A549 (cell line): ENCODE measurements at regions not wholly inside any gene's neighbourhood (a gene's known extent, or its start where the extent isn't known, plus 50 kb on each side); places are given as distances from the start of the nearest gene placed in this dataset.

ENCODE experiments used
- ATAC-seq, 2 experiments: fragments of 200-7000 bp in 1 of 2; fragments of >200 bp in 1 of 2; cut with Nextera tagmentation in 1 of 2; cut with Tn5 transposase in 1 of 2; 3 replicates each; pipeline versions ENCODE4 v1.8.0 to v1.9.1; 2018 to 2020; ENCODE audit warnings: mild to moderate bottlenecking in 1 of 2, moderate library complexity in 1 of 2
- CTCF ChIA-PET: fragments of 300-600 bp; sonication (Branson Sonifier 250); formaldehyde crosslinking; extraction: SDS; loops from one replicate; lab custom pipeline; 2021; ENCODE audit warnings: antibody characterized with exemption, inconsistent platforms; lab: Yijun Ruan, JAX
- POLR2A ChIA-PET: fragments of 350-600 bp; formaldehyde crosslinking; extraction: SDS; loops from one replicate; lab custom pipeline; 2021; ENCODE audit warnings: antibody characterized with exemption, inconsistent platforms; lab: Yijun Ruan, JAX
- DNase-seq, 2 experiments: peaks; one replicate each; pipeline versions ENCODE4 v3.0.0 to v3.0.0-alpha.2; 2011 to 2016; ENCODE audit warnings: low read depth in 1 of 2, low spot score in 1 of 2
- FAIRE-seq: peaks from 2 replicates; lab custom pipeline; 2011; peaks lifted over from hg19 to GRCh38; lab: Jason Lieb, UNC
- H3K27ac ChIP-seq, 2 experiments: fragments of >200 bp; sonication (Bioruptor Twin); formaldehyde crosslinking; 3 replicates each; pipeline ENCODE4 v1.5.1; 2016 to 2017
- H3K4me1 ChIP-seq: fragments of >200 bp; sonication (Bioruptor Twin); formaldehyde crosslinking; 3 replicates; pipeline ENCODE4 v1.6.1; 2016
- H3K4me2 ChIP-seq: fragments of >200 bp; sonication (Bioruptor Twin); formaldehyde crosslinking; 3 replicates; pipeline ENCODE4 v1.6.1; 2016
- H3K4me3 ChIP-seq: fragments of >200 bp; sonication (Bioruptor Twin); formaldehyde crosslinking; 3 replicates; pipeline ENCODE4 v1.5.1; 2016
- H3K9me3 ChIP-seq: fragments of >200 bp; sonication (Bioruptor Twin); formaldehyde crosslinking; 3 replicates; pipeline ENCODE4 v1.6.1; 2016
- CBX2 ChIP-seq: fragments of 200-600 bp; sonication (generic); IDR thresholded peaks from 2 replicates; pipeline ENCODE4 v1.6.1; 2016; ENCODE audit warnings: low read depth, mild to moderate bottlenecking, borderline replicate concordance
- CBX8 ChIP-seq: fragments of 200-600 bp; sonication (generic); IDR thresholded peaks from 2 replicates; pipeline ENCODE4 v1.6.1; 2016
- CEBPB ChIP-seq, 2 experiments: fragments of >200 bp in 1 of 2; sonication (Bioruptor Twin) in 1 of 2; formaldehyde crosslinking in 1 of 2; IDR thresholded peaks; 2 replicates each; pipeline ENCODE4 v1.6.1; 2012 to 2016
- CHD2 ChIP-seq: fragments of 150-350 bp; IDR thresholded peaks from 2 replicates; pipeline ENCODE4 v1.6.1; 2014; ENCODE audit warnings: low read length; ENCODE audit not compliant: partially characterized antibody
- EP300 ChIP-seq, 2 experiments: fragments of >200 bp; sonication (Bioruptor Twin); formaldehyde crosslinking; IDR thresholded peaks; 2 replicates in 1 of 2; 3 replicates in 1 of 2; pipeline ENCODE4 v1.6.1; 2016 to 2017
- FOXS1 ChIP-seq: fragments of 250-450 bp; sonication (Bioruptor Pico); IDR thresholded peaks from 2 replicates; pipeline ENCODE4 v1.5.0; 2020; ENCODE audit warnings: mild to moderate bottlenecking, moderate library complexity
- HDAC2 ChIP-seq: fragments of 200-600 bp; sonication (generic); IDR thresholded peaks from 2 replicates; pipeline ENCODE4 v1.6.1; 2016
- HES2 ChIP-seq: fragments of >200 bp; sonication (Bioruptor Twin); formaldehyde crosslinking; IDR thresholded peaks from 2 replicates; pipeline ENCODE4 v1.6.1; 2016
- HEYL ChIP-seq: fragments of 250-450 bp; sonication (Bioruptor Pico); IDR thresholded peaks from 2 replicates; pipeline ENCODE4 v1.8.0; 2021; ENCODE audit warnings: mild to moderate bottlenecking, moderate library complexity
- HOXA7 ChIP-seq: fragments of 250-450 bp; sonication (Bioruptor Pico); IDR thresholded peaks from 2 replicates; pipeline ENCODE4 v1.5.0; 2020; ENCODE audit warnings: mild to moderate bottlenecking, moderate library complexity
- JUN ChIP-seq, 2 experiments: fragments of >200 bp; sonication (Bioruptor Twin); formaldehyde crosslinking; IDR thresholded peaks; 2 replicates in 1 of 2; 3 replicates in 1 of 2; pipeline ENCODE4 v1.6.1; 2016 to 2017
- KDM5A ChIP-seq: fragments of 200-600 bp; sonication (generic); IDR thresholded peaks from 2 replicates; pipeline ENCODE4 v1.6.1; 2016; ENCODE audit warnings: antibody characterized with exemption, mild to moderate bottlenecking
- NFE2L2 ChIP-seq: fragments of 150-350 bp; conservative IDR thresholded peaks from 2 replicates; pipeline ENCODE4 v1.6.1; 2014; ENCODE audit warnings: low read length
- PHF8 ChIP-seq: fragments of 200-600 bp; sonication (generic); IDR thresholded peaks from 2 replicates; pipeline ENCODE4 v1.6.1; 2016; ENCODE audit warnings: low read depth, mild to moderate bottlenecking, antibody characterized with exemption, moderate library complexity, borderline replicate concordance
- POLR2AphosphoS2 ChIP-seq: conservative IDR thresholded peaks from 2 replicates; pipeline ENCODE4 v1.6.1; 2012; ENCODE audit warnings: low read length, improper control_type of control experiment, inconsistent platforms
- RARB ChIP-seq: fragments of 250-450 bp; sonication (Bioruptor Pico); IDR thresholded peaks from 2 replicates; pipeline ENCODE4 v1.8.0; 2021; ENCODE audit warnings: mild to moderate bottlenecking, moderate library complexity
- RFX5 ChIP-seq: fragments of 450-650 bp; IDR thresholded peaks from 2 replicates; pipeline ENCODE4 v1.7.1; 2014; ENCODE audit warnings: antibody characterized with exemption, mild to moderate bottlenecking, moderate library complexity
- RNF2 ChIP-seq: fragments of 200-600 bp; sonication (generic); IDR thresholded peaks from 2 replicates; pipeline ENCODE4 v1.6.1; 2016; ENCODE audit warnings: low read depth, mild to moderate bottlenecking, antibody characterized with exemption, moderate library complexity, borderline replicate concordance
- SMC3 ChIP-seq: fragments of >200 bp; sonication (Bioruptor Twin); formaldehyde crosslinking; IDR thresholded peaks from 3 replicates; pipeline ENCODE4 v1.6.1; 2018; ENCODE audit warnings: inconsistent platforms
- TFCP2L1 ChIP-seq: fragments of 250-450 bp; sonication (Bioruptor Pico); IDR thresholded peaks from 2 replicates; pipeline ENCODE4 v1.5.0; 2021; ENCODE audit warnings: mild to moderate bottlenecking
- ZFP36 ChIP-seq: fragments of 450-650 bp; IDR thresholded peaks from 2 replicates; pipeline ENCODE4 v1.6.1; 2014; ENCODE audit warnings: borderline replicate concordance; ENCODE audit not compliant: partially characterized antibody
- ZSCAN20 ChIP-seq: fragments of 250-450 bp; sonication (Bioruptor Pico); IDR thresholded peaks from 2 replicates; pipeline ENCODE4 v1.8.0; 2022; ENCODE audit warnings: mild to moderate bottlenecking, moderate library complexity
- WGBS: methylation state at CpG from one replicate; pipeline ENCODE4 v1.1.6; 2017; ENCODE audit errors: missing lambda C conversion rate; 5-methylcytosine and 5-hydroxymethylcytosine counted together
- TF ChIP-seq, protein P1 (sequence below): IDR thresholded peaks from 2 replicates; pipeline ENCODE4 v1.6.1; 2012
- TF ChIP-seq, protein P2 (sequence below): fragments of 250-450 bp; sonication (Bioruptor Pico); IDR thresholded peaks from 2 replicates; pipeline ENCODE4 v1.5.0; 2020; ENCODE audit warnings: low read depth, mild to moderate bottlenecking, moderate library complexity
- TF ChIP-seq, protein P3 (sequence below): IDR thresholded peaks from 2 replicates; pipeline ENCODE4 v1.6.1; 2012; ENCODE audit warnings: low read depth, borderline replicate concordance

DNA sequence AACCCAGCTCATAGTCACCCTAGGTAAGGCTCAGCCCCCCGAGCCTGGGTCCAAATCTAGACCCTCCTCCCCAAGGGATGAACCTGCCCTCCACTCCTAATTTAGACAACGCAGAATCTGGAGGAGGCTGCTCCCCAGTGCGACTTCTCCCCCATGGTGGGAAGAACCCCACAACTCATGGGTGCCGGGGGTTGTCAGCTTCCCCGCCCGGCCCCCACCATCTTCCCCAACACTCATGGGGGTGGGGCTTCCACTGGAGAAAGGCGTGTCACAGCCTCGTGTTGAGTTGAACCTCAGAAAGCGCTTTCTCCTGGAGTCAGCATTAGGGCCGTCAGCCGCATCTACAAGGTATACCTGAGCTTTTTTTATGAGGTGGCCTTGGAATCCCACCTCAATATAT, 66.9 kb downstream of the IRX2 start:
- no peaks in the 10 kb centered on the region for H3K9me3 ChIP-seq
- no peaks in the 10 kb centered on the region for H3K4me1 ChIP-seq
- POLR2A ChIA-PET = no interaction called here
- no peak overlapping the region for H3K27ac ChIP-seq
- no peak overlapping the region for H3K4me2 ChIP-seq
- H3K4me3 ChIP-seq = no peak overlapping the region
- WGBS = 33% methylated on average over 7 of the region's 11 CpGs
- TF ChIP-seq CBX8 = no peak
- no peak for TF ChIP-seq RNF2
- no peak for TF ChIP-seq CEBPB (IDR thresholded peaks at IDR 0.05)
- TF ChIP-seq NFE2L2 = no peak
- no peak for TF ChIP-seq SMC3
- no peak for TF ChIP-seq RARB
- TF ChIP-seq, protein P1, sequence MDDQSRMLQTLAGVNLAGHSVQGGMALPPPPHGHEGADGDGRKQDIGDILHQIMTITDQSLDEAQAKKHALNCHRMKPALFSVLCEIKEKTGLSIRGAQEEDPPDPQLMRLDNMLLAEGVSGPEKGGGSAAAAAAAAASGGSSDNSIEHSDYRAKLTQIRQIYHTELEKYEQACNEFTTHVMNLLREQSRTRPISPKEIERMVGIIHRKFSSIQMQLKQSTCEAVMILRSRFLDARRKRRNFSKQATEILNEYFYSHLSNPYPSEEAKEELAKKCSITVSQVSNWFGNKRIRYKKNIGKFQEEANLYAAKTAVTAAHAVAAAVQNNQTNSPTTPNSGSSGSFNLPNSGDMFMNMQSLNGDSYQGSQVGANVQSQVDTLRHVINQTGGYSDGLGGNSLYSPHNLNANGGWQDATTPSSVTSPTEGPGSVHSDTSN = no peak
- no peak for TF ChIP-seq POLR2AphosphoS2
- TF ChIP-seq PHF8 = no peak
- TF ChIP-seq JUN (IDR thresholded peaks at IDR 0.05) = no peak
- TF ChIP-seq RFX5 = no peak
- TF ChIP-seq TFCP2L1 = no peak
- no peak for TF ChIP-seq ZSCAN20 (CRISPR knock-in tag)
- TF ChIP-seq HDAC2 = no peak
- no peak for TF ChIP-seq KDM5A
- TF ChIP-seq CBX2 = no peak
- TF ChIP-seq, protein P2, sequence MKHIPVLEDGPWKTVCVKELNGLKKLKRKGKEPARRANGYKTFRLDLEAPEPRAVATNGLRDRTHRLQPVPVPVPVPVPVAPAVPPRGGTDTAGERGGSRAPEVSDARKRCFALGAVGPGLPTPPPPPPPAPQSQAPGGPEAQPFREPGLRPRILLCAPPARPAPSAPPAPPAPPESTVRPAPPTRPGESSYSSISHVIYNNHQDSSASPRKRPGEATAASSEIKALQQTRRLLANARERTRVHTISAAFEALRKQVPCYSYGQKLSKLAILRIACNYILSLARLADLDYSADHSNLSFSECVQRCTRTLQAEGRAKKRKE (CRISPR knock-in tag) = no peak
- TF ChIP-seq, all 56 proteins: peak for 0
- no peak for FAIRE-seq
- CTCF ChIA-PET = no interaction called here
- no peak for DNase-seq
- no peak for ATAC-seq

GRCh38 chr5:2683720-2684119, 67.8 kb downstream of the IRX2 start:
- H3K4me1 ChIP-seq = no peaks in the 10 kb centered on the region
- no peak for FAIRE-seq
- no peaks in the 10 kb centered on the region for H3K9me3 ChIP-seq
- no peak overlapping the region for H3K27ac ChIP-seq
- POLR2A ChIA-PET = no interaction called here
- TF ChIP-seq HOXA7 (CRISPR knock-in tag) = no peak
- no peak for TF ChIP-seq KDM5A
- TF ChIP-seq EP300 (IDR thresholded peaks at IDR 0.05) = no peak
- TF ChIP-seq ZFP36 = no peak
- no peak for TF ChIP-seq HES2
- TF ChIP-seq RARB = no peak
- TF ChIP-seq CBX2 = no peak
- TF ChIP-seq SMC3 = no peak
- TF ChIP-seq HEYL (CRISPR knock-in tag) = no peak
- no peak for TF ChIP-seq CHD2
- no peak for TF ChIP-seq FOXS1
- TF ChIP-seq, protein P3, sequence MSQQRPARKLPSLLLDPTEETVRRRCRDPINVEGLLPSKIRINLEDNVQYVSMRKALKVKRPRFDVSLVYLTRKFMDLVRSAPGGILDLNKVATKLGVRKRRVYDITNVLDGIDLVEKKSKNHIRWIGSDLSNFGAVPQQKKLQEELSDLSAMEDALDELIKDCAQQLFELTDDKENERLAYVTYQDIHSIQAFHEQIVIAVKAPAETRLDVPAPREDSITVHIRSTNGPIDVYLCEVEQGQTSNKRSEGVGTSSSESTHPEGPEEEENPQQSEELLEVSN = no peak
- TF ChIP-seq, all 56 proteins: peak for 0
- WGBS = 17% methylated on average over 13 of the region's 14 CpGs
- CTCF ChIA-PET = no interaction called here
- Histone ChIP-seq H3K4me3 (no peak overlapping the region), H3K4me2 (no peak overlapping the region)
- ATAC-seq = no peak
- no peak for DNase-seq
